ENCODE measurements at regions not wholly inside any gene's neighbourhood (a gene's known extent, or its start where the extent isn't known, plus 50 kb on each side); places are given as distances from the start of the nearest gene placed in this dataset.

DNA sequence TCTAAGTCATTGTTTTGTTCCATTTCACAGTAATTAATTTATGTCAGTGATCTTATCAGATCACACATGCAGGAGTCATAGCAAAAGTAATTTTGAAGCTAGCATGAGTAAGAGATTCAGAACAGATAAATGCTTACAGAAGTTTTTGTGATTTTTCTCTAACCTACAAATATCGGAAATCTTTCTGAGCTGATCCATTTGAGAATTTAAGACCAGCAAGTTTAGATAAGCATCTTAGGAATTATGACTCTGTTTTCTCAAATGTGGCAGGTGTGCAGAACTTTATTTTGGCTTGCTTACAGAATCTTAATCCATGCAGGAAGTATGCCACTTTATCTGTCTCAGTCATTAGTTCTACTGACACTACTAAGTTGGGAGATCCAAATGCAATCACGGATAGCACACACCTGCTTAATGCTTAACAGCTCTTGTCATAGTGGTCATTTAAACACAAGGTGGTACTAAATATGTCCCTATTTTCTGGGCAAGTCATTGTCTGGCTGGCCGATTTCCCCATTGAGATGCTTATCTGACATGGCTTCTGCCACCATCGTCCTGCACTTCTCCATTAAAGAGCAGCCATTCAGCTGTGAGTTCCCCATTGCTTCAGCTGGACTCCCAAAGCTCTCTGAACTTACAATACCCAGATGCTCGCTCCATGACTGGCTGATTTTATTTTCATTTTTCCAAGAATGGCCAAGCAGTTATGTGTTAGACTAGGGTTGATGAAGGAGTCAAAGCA is 305.4 kb upstream of the NUDT12 start:
- H3K36me3 Mint-ChIP-seq (ENCODE audit: insufficient read depth in 1 of 3, low read depth in 3 of 3): no peaks in the 10 kb centered on the region

More for the DNA sequence above, 305.4 kb upstream of the NUDT12 start:
- Histone ChIP-seq H2AK5ac (ENCODE audit: insufficient read length, low read length) (no peak overlapping the region), H3K4me1 (ENCODE audit: insufficient read depth, low read length) (no peaks in the 10 kb centered on the region), H4K20me1 (ENCODE audit: control insufficient read depth, insufficient read depth, insufficient read length) (no peaks in the 10 kb centered on the region), H3K23ac (ENCODE audit: insufficient read length, low read depth, low read length) (no peak overlapping the region), H3K18ac (ENCODE audit: insufficient read length, low read depth, low read length) (no peak overlapping the region), H2BK20ac (ENCODE audit: low read depth, low read length, poor library complexity, severe bottlenecking) (no peak overlapping the region), H2BK5ac (ENCODE audit: insufficient read length, low read length) (no peak overlapping the region), H4K8ac (replicated peaks; ENCODE audit: insufficient read length, low read depth, low read length) (no peak overlapping the region), H3K14ac (ENCODE audit: insufficient read depth, low read length) (no peak overlapping the region), H2AFZ (ENCODE audit: low read length) (no peak overlapping the region), H2BK12ac (ENCODE audit: insufficient read length, low read depth, low read length) (no peak overlapping the region), H3K56ac (ENCODE audit: insufficient read length, low read depth, low read length) (no peak overlapping the region), H3K4me2 (ENCODE audit: insufficient read depth, insufficient read length, low read length) (no peak overlapping the region), H3K9ac (ENCODE audit: extremely low read depth, insufficient read length, low read length) (no peak overlapping the region), H2BK15ac (ENCODE audit: low read depth, low read length) (no peak overlapping the region), H3K9me3 (ENCODE audit: control insufficient read depth, low read depth, low read length) (no peaks in the 10 kb centered on the region), H3T11ph (ENCODE audit: low read length) (no peak overlapping the region), H3K79me2 (ENCODE audit: insufficient read depth, low read length) (no peaks in the 10 kb centered on the region), H3K27me3 (ENCODE audit: insufficient read depth, low read length) (no peaks in the 10 kb centered on the region), H3K23me2 (ENCODE audit: insufficient read length, low read depth, low read length, poor library complexity, severe bottlenecking) (no peaks in the 10 kb centered on the region), H3K79me1 (ENCODE audit: insufficient read depth, low read depth, low read length, poor library complexity, severe bottlenecking) (no peaks in the 10 kb centered on the region), H4K91ac (ENCODE audit: insufficient read length, low read depth, low read length) (no peak overlapping the region), H3K27ac (ENCODE audit: insufficient read length, low read depth, low read length) (no peak overlapping the region), H2BK120ac (ENCODE audit: low read depth, low read length, poor library complexity, severe bottlenecking) (no peak overlapping the region), H3K4ac (ENCODE audit: low read depth, low read length) (no peak overlapping the region), H4K5ac (ENCODE audit: insufficient read length, low read depth, low read length) (no peak overlapping the region)
- no CpG with 5 or more reads among the region's 5 CpGs for WGBS (ENCODE audit: extremely low coverage, insufficient read length, low lambda C conversion rate)
- no peak for DNase-seq
- Mint-ChIP-seq H3K4me3 (no peak overlapping the region), H3K4me1 (no peaks in the 10 kb centered on the region), H3K27me3 (ENCODE audit: low read depth) (no peaks in the 10 kb centered on the region), H3K27ac (no peak overlapping the region), H3K9me3 (no peaks in the 10 kb centered on the region)
- TF ChIP-seq CTCF (conservative IDR thresholded peaks at IDR 0.05): no peak
